ENCODE measurements at regions not wholly inside any gene's neighbourhood (a gene's known extent, or its start where the extent isn't known, plus 50 kb on each side); places are given as distances from the start of the nearest gene placed in this dataset.

- WGBS, 2 donors (ENCODE audit: low coverage in 1 of 2) = 65 to 85% methylated on average over 3 of the region's 3 CpGs
These were observed 463.7 kb downstream of the PLPP3 start for GRCh38 chr1:56115701-56116100.

GRCh38 chr1:56113679-56114078, 465.7 kb downstream of the PLPP3 start:
- Histone ChIP-seq H3K27ac (no peak overlapping the region), H3K36me3 (no peaks in the 10 kb centered on the region), H3K4me3 (no peak overlapping the region), H3K4me1 (no peaks in the 10 kb centered on the region), H3K9me3 (peaks cover 0 to 5% of the 10 kb centered on the region in 2 donors), H3K27me3 (no peaks in the 10 kb centered on the region)
- intact Hi-C loops (cut with DNase I; ENCODE audit: low total_unique reads) = no loop called here
- 54 to 72% methylated on average over 3 of the region's 3 CpGs for WGBS, 2 donors (ENCODE audit: low coverage in 1 of 2)
- no peak for DNase-seq
- no peak for TF ChIP-seq EP300 (IDR thresholded peaks at IDR 0.05; ENCODE audit: low read depth)
- TF ChIP-seq POLR2AphosphoS5 (IDR thresholded peaks at IDR 0.05) = no peak
- no peak for TF ChIP-seq CTCF (IDR thresholded peaks at IDR 0.05)
- TF ChIP-seq POLR2A (IDR thresholded peaks at IDR 0.05) = no peak
- in situ Hi-C loops (cut with MboI; ENCODE audit: low pct_ligation_motif_present in 1 of 4, low pct_unique_long_range_greater_than_20kb in 1 of 4, low sequenced_read_pairs in 3 of 4) = no loop called here

More at GRCh38 chr1:56115701-56116100, 463.7 kb downstream of the PLPP3 start:
- Histone ChIP-seq H3K9me3 (peaks cover 0 to 5% of the 10 kb centered on the region in 2 donors), H3K36me3 (no peaks in the 10 kb centered on the region), H3K4me1 (no peaks in the 10 kb centered on the region), H3K27me3 (no peaks in the 10 kb centered on the region), H3K27ac (no peak overlapping the region), H3K4me3 (no peak overlapping the region)
- TF ChIP-seq EP300 (IDR thresholded peaks at IDR 0.05; ENCODE audit: low read depth) = no peak
- TF ChIP-seq POLR2AphosphoS5 (IDR thresholded peaks at IDR 0.05) = no peak
- TF ChIP-seq CTCF (IDR thresholded peaks at IDR 0.05) = no peak
- no peak for TF ChIP-seq POLR2A (IDR thresholded peaks at IDR 0.05)
- in situ Hi-C loops (cut with MboI; ENCODE audit: low pct_ligation_motif_present in 1 of 4, low pct_unique_long_range_greater_than_20kb in 1 of 4, low sequenced_read_pairs in 3 of 4) (no loop called here), intact Hi-C loops (cut with DNase I; ENCODE audit: low total_unique reads) (no loop called here)
- no peak for DNase-seq

GRCh38 chr1:56107275-56107638, 472.1 kb downstream of the PLPP3 start:
- no peaks in the 10 kb centered on the region for H3K27me3 ChIP-seq
- H3K4me1 ChIP-seq = no peaks in the 10 kb centered on the region
- intact Hi-C loops (cut with DNase I; ENCODE audit: low total_unique reads) (no loop called here), in situ Hi-C loops (cut with MboI; ENCODE audit: low pct_ligation_motif_present in 1 of 4, low pct_unique_long_range_greater_than_20kb in 1 of 4, low sequenced_read_pairs in 3 of 4) (no loop called here)
- H3K4me3 ChIP-seq = no peak overlapping the region
- peaks cover 0 to 11% of the 10 kb centered on the region in 2 donors for H3K9me3 ChIP-seq
- H3K36me3 ChIP-seq = no peaks in the 10 kb centered on the region
- TF ChIP-seq POLR2A (IDR thresholded peaks at IDR 0.05) (no peak), POLR2AphosphoS5 (IDR thresholded peaks at IDR 0.05) (no peak), CTCF (IDR thresholded peaks at IDR 0.05) (no peak), EP300 (IDR thresholded peaks at IDR 0.05; ENCODE audit: low read depth) (no peak)
- DNase-seq = no peak
- no peak overlapping the region for H3K27ac ChIP-seq

- WGBS, 2 donors (ENCODE audit: low coverage in 1 of 2) = 85% methylated on average over 2 of the region's 2 CpGs; no CpG with 5 or more reads in 1 of the 2 donors
- intact Hi-C loops (cut with DNase I; ENCODE audit: low total_unique reads) = no loop called here
These were observed 472.7 kb downstream of the PLPP3 start for GRCh38 chr1:56106531-56107274.

GRCh38 chr1:56105397-56105796, 474.0 kb downstream of the PLPP3 start:
- no peaks in the 10 kb centered on the region for H3K27me3 ChIP-seq
- DNase-seq = no peak
- H3K27ac ChIP-seq = no peak overlapping the region
- peaks cover 0 to 5% of the 10 kb centered on the region in 2 donors for H3K9me3 ChIP-seq
- H3K36me3 ChIP-seq = no peaks in the 10 kb centered on the region
- intact Hi-C loops (cut with DNase I; ENCODE audit: low total_unique reads) = no loop called here
- no peaks in the 10 kb centered on the region for H3K4me1 ChIP-seq
- 62 to 69% methylated on average over 3 of the region's 3 CpGs for WGBS, 2 donors (ENCODE audit: low coverage in 1 of 2)
- in situ Hi-C loops (cut with MboI; ENCODE audit: low pct_ligation_motif_present in 1 of 4, low pct_unique_long_range_greater_than_20kb in 1 of 4, low sequenced_read_pairs in 3 of 4) = no loop called here
- TF ChIP-seq POLR2AphosphoS5 (IDR thresholded peaks at IDR 0.05) (no peak), EP300 (IDR thresholded peaks at IDR 0.05; ENCODE audit: low read depth) (no peak), CTCF (IDR thresholded peaks at IDR 0.05) (no peak), POLR2A (IDR thresholded peaks at IDR 0.05) (no peak)
- H3K4me3 ChIP-seq = no peak overlapping the region

More at GRCh38 chr1:56106531-56107274, 472.7 kb downstream of the PLPP3 start:
- Histone ChIP-seq H3K4me1 (no peaks in the 10 kb centered on the region), H3K27ac (no peak overlapping the region), H3K4me3 (no peak overlapping the region), H3K27me3 (no peaks in the 10 kb centered on the region), H3K9me3 (peaks cover 0 to 9% of the 10 kb centered on the region in 2 donors), H3K36me3 (no peaks in the 10 kb centered on the region)
- in situ Hi-C loops (cut with MboI; ENCODE audit: low pct_ligation_motif_present in 1 of 4, low pct_unique_long_range_greater_than_20kb in 1 of 4, low sequenced_read_pairs in 3 of 4) = no loop called here
- DNase-seq = no peak
- TF ChIP-seq POLR2AphosphoS5 (IDR thresholded peaks at IDR 0.05) (no peak), POLR2A (IDR thresholded peaks at IDR 0.05) (no peak)
